Transverse colon (tissue), 4 donors: ENCODE measurements at regions not wholly inside any gene's neighbourhood (a gene's known extent, or its start where the extent isn't known, plus 50 kb on each side); places are given as distances from the start of the nearest gene placed in this dataset.

Source experiments
- DNase-seq: peaks from one replicate; pipeline ENCODE4 v3.0.0-alpha.2; 2019
- H3K27ac ChIP-seq, 4 donors: fragments of 200-600 bp; sonication (generic); 2 replicates each; pipeline ENCODE4 v1.5.1; 2016 to 2018; ENCODE audit warnings: inconsistent platforms in 4 of 4
- H3K27me3 ChIP-seq: fragments of 200-600 bp; sonication (generic); 2 replicates; pipeline ENCODE4 v1.5.1; 2017; ENCODE audit warnings: inconsistent platforms
- H3K36me3 ChIP-seq, 4 donors: fragments of 200-600 bp; sonication (generic); 2 replicates each; pipeline ENCODE4 v1.5.1; 2017 to 2019; ENCODE audit warnings: inconsistent platforms in 4 of 4
- H3K4me1 ChIP-seq, 4 donors: fragments of 200-600 bp; sonication (generic); 2 replicates each; pipeline ENCODE4 v1.5.1; 2017 to 2020; ENCODE audit warnings: inconsistent platforms in 4 of 4
- H3K4me3 ChIP-seq, 4 donors: fragments of 200-600 bp; sonication (generic); 1 replicate in 1 of 4; 2 replicates in 3 of 4; pipeline versions ENCODE4 v1.5.1 to v1.6.1; 2017 to 2019; ENCODE audit warnings: inconsistent platforms in 4 of 4
- H3K9me3 ChIP-seq, 2 donors: fragments of 200-600 bp; sonication (generic); 2 replicates each; pipeline ENCODE4 v1.5.1; 2017 to 2019; ENCODE audit warnings: inconsistent platforms in 2 of 2
- CTCF ChIP-seq, 5 experiments: fragments of 200-600 bp in 3 of 5; fragments of 450-650 bp in 2 of 5; sonication (generic) in 3 of 5; IDR thresholded peaks; 1 replicate in 2 of 5; 2 replicates in 3 of 5; pipeline ENCODE4 v1.5.1; 2016 to 2017; ENCODE audit warnings: antibody characterized with exemption in 5 of 5, inconsistent platforms in 3 of 5, mild to moderate bottlenecking in 2 of 5, moderate library complexity in 1 of 5
- EP300 ChIP-seq: sonication (generic); formaldehyde crosslinking; IDR thresholded peaks from one replicate; pipeline ENCODE4 v1.6.1; 2017; ENCODE audit warnings: antibody characterized with exemption, low read depth
- POLR2A ChIP-seq: fragments of 450-650 bp; IDR thresholded peaks from one replicate; pipeline ENCODE4 v1.6.1; 2016; ENCODE audit warnings: antibody characterized with exemption, mild to moderate bottlenecking, moderate library complexity
- POLR2AphosphoS5 ChIP-seq, 3 donors: sonication (generic); formaldehyde crosslinking; IDR thresholded peaks; one replicate each; pipeline ENCODE4 v1.6.1; 2016; ENCODE audit warnings: antibody characterized with exemption in 3 of 3
- WGBS, 2 donors: methylation state at CpG; one replicate each; pipeline ENCODE4 v1.1.5; 2018; ENCODE audit warnings: low coverage in 1 of 2; 5-methylcytosine and 5-hydroxymethylcytosine counted together
- in situ Hi-C, 4 donors: fragments of 200-750 bp; cut with MboI; loops; one replicate each; pipeline versions ENCODE4 v1.15.0 to v1.15.1; 2017; ENCODE audit warnings: low sequenced_read_pairs in 3 of 4, low pct_ligation_motif_present in 1 of 4, low pct_unique_long_range_greater_than_20kb in 1 of 4
- intact Hi-C: fragments of 100-400 bp; cut with DNase I; formaldehyde crosslinking; loops from one replicate; pipeline ENCODE4 v1.15.1; 2023; ENCODE audit warnings: low total_unique reads

GRCh38 chr13:33637978-33638743 is 179.8 kb upstream of the RFC3 start:
- H3K9me3 ChIP-seq: no peaks in the 10 kb centered on the region
- H3K4me3 ChIP-seq: no peak overlapping the region
- H3K4me1 ChIP-seq: peaks cover 0 to 10% (median 3%) of the 10 kb centered on the region in 4 donors
- DNase-seq: no peak
- 80 to 87% methylated on average over 1 to 3 of the region's 3 CpGs for WGBS, 2 donors
- in situ Hi-C loops (no loop called here), intact Hi-C loops (no loop called here)
- H3K36me3 ChIP-seq: no peaks in the 10 kb centered on the region
- peak overlapping the region; percentile 13 to 56 (median 30) for H3K27ac ChIP-seq
- no peaks in the 10 kb centered on the region for H3K27me3 ChIP-seq
- TF ChIP-seq POLR2AphosphoS5 (IDR thresholded peaks at IDR 0.05): no peak
- no peak for TF ChIP-seq POLR2A
- TF ChIP-seq CTCF (IDR thresholded peaks at IDR 0.05): no peak
- no peak for TF ChIP-seq EP300

- TF ChIP-seq EP300: no peak
- TF ChIP-seq POLR2A: no peak
- TF ChIP-seq POLR2AphosphoS5 (IDR thresholded peaks at IDR 0.05): peak; percentile 42 to 77 (median 44)
- H3K27ac ChIP-seq: peak overlapping the region in 3 of 4 donors; percentile 25 to 56 (median 36)
These were observed 178.8 kb upstream of the RFC3 start for GRCh38 chr13:33639158-33639557.

GRCh38 chr13:33639626-33640080 is 178.3 kb upstream of the RFC3 start:
- WGBS, 2 donors: 69 to 79% methylated on average over 4 of the region's 4 CpGs
- H3K9me3 ChIP-seq: no peaks in the 10 kb centered on the region
- in situ Hi-C loops: no loop called here
- intact Hi-C loops: no loop called here
- no peak for DNase-seq
- H3K27me3 ChIP-seq: no peaks in the 10 kb centered on the region
- H3K4me3 ChIP-seq: no peak overlapping the region
- H3K4me1 ChIP-seq: peaks cover 0 to 13% (median 5%) of the 10 kb centered on the region in 4 donors
- H3K36me3 ChIP-seq: no peaks in the 10 kb centered on the region
- TF ChIP-seq POLR2A: no peak
- no peak for TF ChIP-seq EP300
- no peak for TF ChIP-seq POLR2AphosphoS5 (IDR thresholded peaks at IDR 0.05)
- TF ChIP-seq CTCF (IDR thresholded peaks at IDR 0.05): no peak
- peak overlapping the region in 3 of 4 donors; percentile 9 to 26 (median 25) for H3K27ac ChIP-seq

More at GRCh38 chr13:33639158-33639557, 178.8 kb upstream of the RFC3 start:
- Histone ChIP-seq H3K27me3 (no peaks in the 10 kb centered on the region), H3K9me3 (no peaks in the 10 kb centered on the region), H3K4me3 (no peak overlapping the region), H3K4me1 (peaks cover 0 to 11% (median 5%) of the 10 kb centered on the region in 4 donors), H3K36me3 (no peaks in the 10 kb centered on the region)
- peak; percentile 22 for DNase-seq
- WGBS, 2 donors: 50 to 56% methylated on average over 3 of the region's 3 CpGs
- in situ Hi-C loops (no loop called here), intact Hi-C loops (no loop called here)

- H3K4me3 ChIP-seq: no peak overlapping the region
- H3K36me3 ChIP-seq: no peaks in the 10 kb centered on the region
- peaks cover 0 to 13% (median 5%) of the 10 kb centered on the region in 4 donors for H3K4me1 ChIP-seq
- H3K27ac ChIP-seq: peak overlapping the region in 1 of 4 donors; percentile 65
- H3K27me3 ChIP-seq: no peaks in the 10 kb centered on the region
- no peak for DNase-seq
- in situ Hi-C loops (no loop called here), intact Hi-C loops (no loop called here)
- TF ChIP-seq EP300 (no peak), CTCF (IDR thresholded peaks at IDR 0.05) (no peak), POLR2AphosphoS5 (IDR thresholded peaks at IDR 0.05) (no peak), POLR2A (no peak)
- no peaks in the 10 kb centered on the region for H3K9me3 ChIP-seq
These were observed 177.1 kb upstream of the RFC3 start for GRCh38 chr13:33640832-33641231.
